A204.1 (cell line): ENCODE measurements at regions not wholly inside any gene's neighbourhood (a gene's known extent, or its start where the extent isn't known, plus 50 kb on each side); places are given as distances from the start of the nearest gene placed in this dataset.
"Not testable (repeated sequence)": the region's sequence is repeated elsewhere in the genome, so short reads cannot be mapped to it uniquely, and the experiment has no call there.

Source experiments
- FAIRE-seq: peaks from 2 replicates; lab custom pipeline; 2012; peaks lifted over from hg19 to GRCh38; lab: Jason Lieb, UNC

DNA sequence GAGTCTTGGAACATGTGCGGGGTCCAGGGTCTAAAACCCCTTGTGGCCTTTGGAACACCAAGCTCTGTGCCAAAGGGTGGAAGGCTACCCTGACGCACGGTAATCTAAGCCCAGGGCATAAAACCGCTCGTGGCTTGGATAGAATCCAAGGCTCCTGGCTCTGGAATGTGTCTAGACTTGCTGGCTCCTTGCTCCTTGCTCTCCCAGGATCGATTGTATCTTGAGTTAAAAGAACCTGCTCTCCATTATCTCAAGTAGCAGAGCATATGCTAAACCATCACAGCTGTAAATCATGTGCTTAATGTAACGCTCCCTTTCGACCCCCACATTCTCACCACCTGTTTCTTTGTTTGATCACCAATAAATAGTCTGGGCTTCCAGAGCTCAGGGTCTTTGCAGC is 50.3 kb downstream of the TLCD4 start:
- FAIRE-seq = not testable (repeated sequence)

DNA sequence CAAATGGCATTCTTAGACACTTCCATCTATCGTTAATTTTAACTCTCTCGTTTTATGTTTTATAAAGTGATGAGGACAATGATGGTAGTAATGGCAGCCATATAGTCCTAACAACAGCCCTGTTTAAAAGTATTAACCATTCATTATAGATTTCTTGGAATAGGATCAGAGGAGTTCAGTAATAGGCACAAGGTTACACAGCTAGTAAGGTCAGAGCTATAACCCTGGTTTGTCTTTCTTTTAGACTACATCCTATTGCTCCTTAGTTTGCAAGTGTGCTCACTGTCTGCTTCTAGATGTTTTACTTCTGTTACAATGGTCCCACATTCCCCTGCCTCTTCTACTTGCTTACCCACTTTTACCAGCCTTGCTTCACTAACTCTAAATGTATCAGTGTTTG is 50.9 kb downstream of the TLCD4 start:
- no peak for FAIRE-seq

DNA sequence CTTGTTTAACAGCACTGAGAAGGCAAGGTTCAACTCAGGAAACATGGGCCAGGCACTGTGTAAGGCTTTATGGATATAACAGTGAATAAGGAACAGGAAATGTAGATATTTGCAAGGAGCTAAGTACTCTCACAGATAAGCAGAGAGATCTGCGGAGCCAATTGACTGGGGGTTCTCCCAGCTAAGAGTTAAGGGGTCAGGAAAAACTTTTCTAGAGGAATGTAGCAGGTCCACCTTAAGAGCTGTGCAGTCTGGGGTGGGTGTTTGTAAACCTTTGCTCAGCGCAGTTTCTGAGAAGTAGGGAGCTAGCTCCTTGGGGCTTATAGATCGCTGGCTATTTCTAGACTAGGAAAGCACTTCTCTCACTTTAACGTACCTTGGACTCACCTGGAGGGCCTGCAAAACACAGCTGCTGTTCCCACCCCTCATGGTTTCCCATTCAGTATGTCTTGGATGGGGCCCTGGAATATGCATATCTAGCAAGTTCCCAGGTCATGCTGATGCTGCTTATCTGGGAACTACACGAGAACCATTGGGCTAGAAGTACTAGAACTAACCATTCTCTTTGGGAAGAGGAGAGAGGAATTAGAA is 51.7 kb downstream of the TLCD4 start:
- FAIRE-seq = no peak

DNA sequence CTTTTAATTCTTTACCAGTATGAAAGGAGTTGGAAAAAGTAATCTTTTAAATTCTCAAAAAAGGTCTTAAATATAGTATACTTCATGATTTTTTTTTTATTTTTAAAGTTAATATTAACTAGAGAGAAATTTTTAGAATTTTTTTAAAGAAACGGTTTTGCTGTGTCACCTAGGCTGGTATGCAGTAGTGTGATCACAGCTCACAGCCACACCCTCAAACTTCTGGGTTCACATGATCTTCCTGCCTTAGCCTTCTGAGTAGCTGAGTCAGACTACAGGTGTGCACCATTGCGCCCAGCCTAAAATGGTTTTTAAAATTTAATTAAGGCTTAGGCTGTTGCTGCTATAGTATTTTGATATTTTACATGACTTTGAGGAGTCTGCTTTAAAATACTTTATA is 52.4 kb downstream of the TLCD4 start:
- FAIRE-seq = peak; percentile 57

DNA sequence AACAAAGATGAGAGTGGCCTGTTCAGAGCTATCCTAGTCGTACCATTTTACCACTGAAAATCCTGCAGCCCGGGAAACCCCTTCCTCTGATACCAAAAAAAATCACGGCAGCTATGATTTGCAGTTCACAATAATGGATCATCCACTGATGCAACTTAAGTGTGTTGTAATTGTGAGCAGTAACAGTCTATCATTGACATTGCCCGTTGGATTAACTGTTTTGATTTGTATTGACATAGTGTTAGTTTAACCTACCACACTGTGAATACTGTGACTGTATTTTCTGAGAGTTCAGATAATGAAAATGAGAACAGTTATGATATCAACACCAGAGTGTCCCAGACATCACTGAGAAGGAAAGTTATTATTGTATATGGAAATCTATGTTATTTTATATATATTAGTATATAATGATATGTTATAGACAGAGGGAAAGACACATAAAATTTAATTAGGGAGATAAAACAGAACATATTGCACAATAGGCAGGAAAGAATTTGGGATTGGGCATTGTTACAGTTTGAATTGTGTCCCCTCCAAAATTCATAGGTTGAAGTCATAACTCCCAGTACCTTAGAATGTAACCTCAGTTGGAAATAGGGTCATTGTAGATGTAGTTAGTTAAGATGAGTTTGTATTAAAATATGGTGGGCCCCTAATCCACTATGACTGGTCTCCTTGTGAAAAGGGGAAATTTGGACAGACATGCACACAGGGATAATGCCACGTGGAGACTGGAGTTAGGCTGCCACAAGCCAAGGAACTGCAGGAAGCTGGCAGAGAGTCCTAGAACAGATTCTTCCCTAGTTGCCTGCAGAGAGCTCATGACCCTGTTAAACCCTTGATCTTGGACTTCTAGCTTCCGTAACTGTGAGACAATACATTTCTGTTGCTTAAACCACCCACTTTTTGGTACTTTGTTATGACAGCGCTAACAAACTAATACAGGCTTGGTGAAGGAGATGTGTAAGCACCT is 54.4 kb downstream of the TLCD4 start:
- FAIRE-seq = no peak

DNA sequence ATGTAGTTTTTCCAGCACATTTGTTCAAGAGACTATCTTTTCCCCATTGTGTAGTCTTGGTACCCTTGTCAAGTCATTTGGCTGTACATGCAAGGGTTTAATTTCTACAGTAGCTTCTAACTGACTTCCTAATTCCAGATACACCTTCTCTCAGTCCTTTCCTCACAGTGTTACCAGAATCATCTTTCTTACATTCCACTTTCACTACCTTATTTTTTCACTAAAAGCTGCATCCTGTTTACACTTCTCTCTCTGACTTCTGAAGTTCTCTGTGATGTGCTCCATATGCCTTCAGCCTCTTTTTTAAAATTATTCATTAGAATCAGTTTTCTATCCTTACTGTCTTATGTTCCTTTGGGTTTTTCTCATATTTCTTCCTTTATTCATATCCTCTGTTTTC is 57.1 kb upstream of the RWDD3 start:
- no peak for FAIRE-seq

DNA sequence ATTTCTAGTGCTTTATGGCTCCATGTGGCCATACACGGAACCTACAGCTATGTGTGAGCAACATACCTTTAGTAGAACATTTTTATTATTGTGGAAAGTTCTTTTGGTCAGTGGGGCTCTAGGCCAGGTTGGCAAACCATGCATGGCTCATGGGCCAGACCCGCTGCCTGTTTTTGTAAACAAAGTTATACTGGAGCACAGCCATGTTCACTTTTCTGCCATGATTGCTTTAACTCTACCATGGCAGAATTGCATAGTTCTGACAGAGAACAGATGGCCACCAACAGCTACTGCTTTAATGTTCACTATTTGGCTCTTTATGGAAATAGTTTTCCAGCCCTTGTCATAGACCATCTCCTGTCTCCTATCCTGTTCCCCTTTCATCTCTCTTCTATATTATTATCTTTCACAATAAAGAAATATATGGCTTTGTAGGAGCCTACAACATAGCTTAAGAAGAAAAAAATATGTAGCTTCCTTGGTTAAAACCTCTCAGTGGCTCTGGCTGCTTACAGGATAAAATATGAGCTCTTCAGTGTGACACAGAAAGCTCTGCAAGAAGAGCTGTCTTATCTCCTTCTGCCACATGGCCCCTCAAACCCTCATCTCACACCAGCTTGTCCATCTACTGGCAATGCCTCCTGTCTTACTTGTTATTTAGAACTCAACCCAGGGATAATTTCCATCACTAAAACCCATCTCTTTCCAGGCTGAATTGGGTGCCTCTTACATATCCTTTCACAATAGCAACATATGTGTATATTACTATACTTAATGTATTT is 54.6 kb upstream of the RWDD3 start:
- no peak for FAIRE-seq

DNA sequence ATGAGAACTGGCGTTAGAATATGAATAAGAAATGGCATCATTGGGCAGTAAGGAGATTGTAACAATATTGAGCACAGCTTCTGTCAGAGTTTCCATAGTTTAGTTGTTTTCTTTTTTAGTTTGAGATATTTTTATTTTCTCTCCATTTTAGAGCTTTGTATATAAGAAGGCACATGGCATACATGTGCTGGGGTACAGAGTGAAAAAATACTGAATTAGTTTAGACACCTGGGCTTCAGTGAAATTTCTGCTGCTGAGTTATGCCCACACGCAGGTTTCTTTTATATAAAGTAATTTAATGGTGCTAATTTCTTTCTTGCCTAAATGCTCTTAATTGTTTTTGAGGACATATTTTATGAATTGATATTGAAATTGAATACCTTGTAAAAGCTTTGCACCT is 53.6 kb upstream of the RWDD3 start:
- no peak for FAIRE-seq

DNA sequence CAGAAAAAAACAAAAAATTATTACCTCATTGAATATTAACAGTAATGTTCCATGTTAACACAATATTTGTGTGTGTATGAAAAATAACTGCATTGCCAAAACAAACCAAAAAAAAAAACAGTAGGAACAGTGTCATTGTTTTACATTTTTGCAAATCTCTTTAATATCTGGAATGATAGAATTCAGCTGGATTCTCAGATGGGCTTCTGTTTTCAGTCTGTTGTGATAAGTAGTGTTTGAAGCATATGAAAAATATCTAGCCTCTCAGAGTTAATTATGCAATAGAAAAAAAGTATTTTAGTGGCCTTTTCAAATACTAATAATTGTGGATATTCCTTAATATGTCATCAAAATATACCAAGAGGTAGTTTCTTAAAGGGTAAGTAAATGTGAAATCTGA is 52.9 kb upstream of the RWDD3 start:
- no peak for FAIRE-seq

DNA sequence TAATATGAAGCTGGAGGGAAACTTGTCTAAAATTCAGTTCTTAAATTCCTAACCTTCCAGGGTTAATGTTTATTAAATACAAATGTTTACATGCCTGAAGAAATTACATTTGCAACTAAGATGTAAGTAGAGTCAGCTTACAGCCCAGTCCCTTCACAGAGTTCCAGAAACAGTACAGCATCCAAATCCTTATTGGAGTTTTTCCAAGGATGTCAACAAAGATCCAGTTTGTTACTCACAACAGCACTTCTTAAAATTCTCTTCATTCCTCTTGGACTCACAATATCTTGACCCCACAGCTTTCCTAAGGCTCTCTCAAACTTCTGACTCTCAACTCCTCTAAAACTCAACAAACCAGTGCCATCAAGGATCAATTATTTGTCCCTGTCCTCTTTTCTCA is 50.1 kb upstream of the RWDD3 start:
- no peak for FAIRE-seq
